ENCODE measurements at regions not wholly inside any gene's neighbourhood (a gene's known extent, or its start where the extent isn't known, plus 50 kb on each side); places are given as distances from the start of the nearest gene placed in this dataset.

- Histone ChIP-seq H3K9me3 (ENCODE audit: low read length) (no peaks in the 10 kb centered on the region), H3K27ac (ENCODE audit: low read depth, low read length) (no peak overlapping the region), H3K36me3 (ENCODE audit: insufficient read depth, low read length) (no peaks in the 10 kb centered on the region), H3K4me3 (ENCODE audit: low read length) (no peak overlapping the region), H3K27me3 (ENCODE audit: insufficient read depth, low read length, poor library complexity, severe bottlenecking) (no peaks in the 10 kb centered on the region), H3K4me1 (ENCODE audit: insufficient read depth, low read length) (no peaks in the 10 kb centered on the region)
- ChIA-PET CTCF (no interaction called here), POLR2A (no interaction called here)
- Mint-ChIP-seq H3K4me3 (no peak overlapping the region), H3K9me3 (peaks cover 0 to 10% (median 0%) of the 10 kb centered on the region in 5 donors), H3K27ac (no peak overlapping the region), H3K27me3 (no peaks in the 10 kb centered on the region), H3K36me3 (peaks cover 0 to 9% (median 4%) of the 10 kb centered on the region in 3 donors), H3K4me1 (no peaks in the 10 kb centered on the region)
- no peak for DNase-seq
Observed at GRCh38 chr4:13201241-13201640, 282.9 kb downstream of the RAB28 start.

GRCh38 chr4:13196721-13197120 lies 287.4 kb downstream of the RAB28 start:
- no peaks in the 10 kb centered on the region for H3K27me3 Mint-ChIP-seq
- POLR2A ChIA-PET, result no interaction called here
- H3K9me3 Mint-ChIP-seq, result peaks cover 0 to 32% (median 10%) of the 10 kb centered on the region in 5 donors
- Histone ChIP-seq H3K27me3 (ENCODE audit: insufficient read depth, low read length, poor library complexity, severe bottlenecking) (no peaks in the 10 kb centered on the region), H3K27ac (ENCODE audit: low read depth, low read length) (no peak overlapping the region), H3K9me3 (ENCODE audit: low read length) (no peaks in the 10 kb centered on the region), H3K4me3 (ENCODE audit: low read length) (no peak overlapping the region), H3K36me3 (ENCODE audit: insufficient read depth, low read length) (no peaks in the 10 kb centered on the region), H3K4me1 (ENCODE audit: insufficient read depth, low read length) (no peaks in the 10 kb centered on the region)
- no peaks in the 10 kb centered on the region for H3K4me1 Mint-ChIP-seq
- peak overlapping the region in 1 of 8 donors; percentile 36 for H3K27ac Mint-ChIP-seq
- H3K4me3 Mint-ChIP-seq, result no peak overlapping the region
- peaks cover 0 to 21% (median 1%) of the 10 kb centered on the region in 3 donors for H3K36me3 Mint-ChIP-seq
- DNase-seq, result no peak
- CTCF ChIA-PET, result no interaction called here

DNA sequence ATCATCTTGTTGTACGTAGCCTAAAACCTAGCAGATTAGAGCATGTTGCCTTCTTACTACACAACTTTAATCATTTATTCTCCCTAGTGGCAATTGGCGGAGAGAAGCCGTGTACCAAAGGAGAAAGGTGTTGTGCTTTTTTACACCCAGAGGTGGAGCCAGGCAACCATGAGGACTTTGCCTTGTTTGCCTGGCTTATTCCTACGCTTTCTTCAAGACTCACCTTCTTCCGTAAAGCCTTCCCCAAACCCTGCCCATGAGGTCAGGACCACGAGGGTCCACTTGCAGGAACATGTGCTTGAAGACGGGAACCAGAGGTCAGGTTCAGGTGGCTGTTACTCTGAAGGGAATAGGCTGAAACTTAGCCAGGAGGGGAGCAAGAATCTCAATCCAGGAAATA lies 290.5 kb downstream of the RAB28 start:
- Histone ChIP-seq H3K4me1 (ENCODE audit: insufficient read depth, low read length) (no peaks in the 10 kb centered on the region), H3K9me3 (ENCODE audit: low read length) (no peaks in the 10 kb centered on the region), H3K4me3 (ENCODE audit: low read length) (no peak overlapping the region), H3K27ac (ENCODE audit: low read depth, low read length) (no peak overlapping the region), H3K27me3 (ENCODE audit: insufficient read depth, low read length, poor library complexity, severe bottlenecking) (no peaks in the 10 kb centered on the region), H3K36me3 (ENCODE audit: insufficient read depth, low read length) (no peaks in the 10 kb centered on the region)
- H3K36me3 Mint-ChIP-seq, result peaks cover 0 to 30% (median 1%) of the 10 kb centered on the region in 3 donors
- CTCF ChIA-PET, result no interaction called here
- POLR2A ChIA-PET, result no interaction called here
- no peak overlapping the region for H3K4me3 Mint-ChIP-seq
- H3K27ac Mint-ChIP-seq, result no peak overlapping the region
- no peaks in the 10 kb centered on the region for H3K27me3 Mint-ChIP-seq
- DNase-seq, result no peak
- H3K9me3 Mint-ChIP-seq, result peaks cover 0 to 31% (median 10%) of the 10 kb centered on the region in 5 donors
- no peaks in the 10 kb centered on the region for H3K4me1 Mint-ChIP-seq

DNA sequence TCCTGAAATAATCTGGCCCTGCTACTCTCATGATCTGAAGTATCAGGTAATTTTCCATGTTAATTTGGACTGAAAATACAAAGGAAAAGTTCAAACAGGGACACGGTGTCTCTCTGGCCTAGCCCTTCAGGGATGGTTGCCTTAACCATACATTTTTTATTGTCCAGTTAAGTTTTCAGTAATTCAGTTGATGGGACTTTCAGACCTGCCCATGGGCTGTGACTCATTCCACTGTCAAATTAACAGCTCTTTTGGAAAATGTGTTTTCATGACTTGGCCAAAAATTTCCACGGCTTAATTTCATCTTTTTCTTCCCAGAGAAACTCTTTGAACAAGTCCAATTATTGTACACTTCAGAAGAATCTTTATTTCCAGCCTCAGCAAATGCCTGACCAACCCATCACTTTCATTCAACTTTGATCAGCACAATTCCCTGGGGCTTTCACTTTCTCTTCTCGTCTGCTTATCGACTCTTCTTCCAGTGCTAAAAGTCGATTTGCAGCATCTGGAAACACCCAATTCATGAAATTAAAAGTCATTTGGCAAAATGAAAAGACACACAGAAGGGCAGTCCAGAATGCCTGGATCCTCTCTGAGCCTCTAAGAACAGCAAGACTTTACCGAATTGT lies 293.9 kb downstream of the RAB28 start:
- no peaks in the 10 kb centered on the region for H3K4me1 ChIP-seq (ENCODE audit: insufficient read depth, low read length)
- H3K27ac ChIP-seq (ENCODE audit: low read depth, low read length), result no peak overlapping the region
- CTCF ChIA-PET, result no interaction called here

GRCh38 chr4:13184199-13184598 lies 299.9 kb downstream of the RAB28 start:
- ChIA-PET CTCF (no interaction called here), POLR2A (no interaction called here)
- Histone ChIP-seq H3K27ac (ENCODE audit: low read depth, low read length) (no peak overlapping the region), H3K4me1 (ENCODE audit: insufficient read depth, low read length) (no peaks in the 10 kb centered on the region), H3K36me3 (ENCODE audit: insufficient read depth, low read length) (no peaks in the 10 kb centered on the region), H3K4me3 (ENCODE audit: low read length) (no peak overlapping the region), H3K27me3 (ENCODE audit: insufficient read depth, low read length, poor library complexity, severe bottlenecking) (no peaks in the 10 kb centered on the region), H3K9me3 (ENCODE audit: low read length) (no peaks in the 10 kb centered on the region)
- no peaks in the 10 kb centered on the region for H3K4me1 Mint-ChIP-seq
- peaks cover 0 to 10% (median 2%) of the 10 kb centered on the region in 3 donors for H3K36me3 Mint-ChIP-seq
- no peak overlapping the region for H3K27ac Mint-ChIP-seq
- H3K4me3 Mint-ChIP-seq, result no peak overlapping the region
- DNase-seq, result no peak
- H3K27me3 Mint-ChIP-seq, result no peaks in the 10 kb centered on the region
- H3K9me3 Mint-ChIP-seq, result peaks cover 0 to 22% (median 4%) of the 10 kb centered on the region in 5 donors

More for the DNA sequence above, 293.9 kb downstream of the RAB28 start:
- no peaks in the 10 kb centered on the region for H3K27me3 ChIP-seq (ENCODE audit: insufficient read depth, low read length, poor library complexity, severe bottlenecking)
- H3K4me3 Mint-ChIP-seq, result no peak overlapping the region
- peaks cover 4 to 36% (median 11%) of the 10 kb centered on the region in 5 donors for H3K9me3 Mint-ChIP-seq
- no peak for DNase-seq
- POLR2A ChIA-PET, result no interaction called here
- H3K36me3 Mint-ChIP-seq, result peaks cover 0 to 40% (median 3%) of the 10 kb centered on the region in 3 donors
- H3K27me3 Mint-ChIP-seq, result no peaks in the 10 kb centered on the region
- no peaks in the 10 kb centered on the region for H3K4me1 Mint-ChIP-seq
- H3K4me3 ChIP-seq (ENCODE audit: low read length), result no peak overlapping the region
- peak overlapping the region in 1 of 8 donors; percentile 13 for H3K27ac Mint-ChIP-seq
- H3K36me3 ChIP-seq (ENCODE audit: insufficient read depth, low read length), result no peaks in the 10 kb centered on the region
- H3K9me3 ChIP-seq (ENCODE audit: low read length), result no peaks in the 10 kb centered on the region

GRCh38 chr4:13182133-13182532 lies 302.0 kb downstream of the RAB28 start:
- H3K4me1 ChIP-seq (ENCODE audit: insufficient read depth, low read length), result no peaks in the 10 kb centered on the region
- peaks cover 0 to 4% (median 2%) of the 10 kb centered on the region in 3 donors for H3K36me3 Mint-ChIP-seq
- DNase-seq, result no peak
- no peaks in the 10 kb centered on the region for H3K27me3 ChIP-seq (ENCODE audit: insufficient read depth, low read length, poor library complexity, severe bottlenecking)
- H3K36me3 ChIP-seq (ENCODE audit: insufficient read depth, low read length), result no peaks in the 10 kb centered on the region
- no peak overlapping the region for H3K27ac ChIP-seq (ENCODE audit: low read depth, low read length)
- H3K4me3 Mint-ChIP-seq, result no peak overlapping the region
- no peak overlapping the region for H3K4me3 ChIP-seq (ENCODE audit: low read length)
- CTCF ChIA-PET, result no interaction called here
- H3K27me3 Mint-ChIP-seq, result no peaks in the 10 kb centered on the region
- no peaks in the 10 kb centered on the region for H3K9me3 ChIP-seq (ENCODE audit: low read length)
- POLR2A ChIA-PET, result no interaction called here
- H3K27ac Mint-ChIP-seq, result no peak overlapping the region
- peaks cover 0 to 18% (median under 1%) of the 10 kb centered on the region in 5 donors for H3K9me3 Mint-ChIP-seq
- no peaks in the 10 kb centered on the region for H3K4me1 Mint-ChIP-seq

DNA sequence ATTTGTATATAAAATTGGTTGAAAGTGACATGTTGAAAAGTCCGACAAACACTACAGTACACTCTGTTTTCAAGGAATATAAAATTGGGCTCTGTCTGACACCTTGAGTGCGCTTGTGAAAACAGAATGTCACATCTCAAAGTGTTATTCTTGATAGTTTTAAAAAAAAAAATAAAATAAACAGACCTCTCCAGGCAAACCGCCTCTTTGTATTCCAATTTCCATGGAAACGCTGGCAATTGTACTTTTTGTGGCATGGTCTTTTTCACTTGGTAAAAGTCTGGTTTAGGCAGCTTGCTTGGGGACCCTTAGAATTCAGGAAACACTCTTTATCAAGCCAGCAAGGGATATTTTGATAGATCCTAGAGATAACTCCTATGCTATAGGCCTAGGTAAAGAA lies 302.5 kb downstream of the RAB28 start:
- Mint-ChIP-seq H3K4me3 (no peak overlapping the region), H3K27ac (no peak overlapping the region), H3K9me3 (peaks cover 0 to 17% (median 0%) of the 10 kb centered on the region in 5 donors), H3K4me1 (no peaks in the 10 kb centered on the region), H3K36me3 (peaks cover 0 to 2% (median 2%) of the 10 kb centered on the region in 3 donors), H3K27me3 (no peaks in the 10 kb centered on the region)
- DNase-seq, result no peak
- Histone ChIP-seq H3K4me3 (ENCODE audit: low read length) (no peak overlapping the region), H3K27ac (ENCODE audit: low read depth, low read length) (no peak overlapping the region), H3K27me3 (ENCODE audit: insufficient read depth, low read length, poor library complexity, severe bottlenecking) (no peaks in the 10 kb centered on the region), H3K9me3 (ENCODE audit: low read length) (no peaks in the 10 kb centered on the region), H3K36me3 (ENCODE audit: insufficient read depth, low read length) (no peaks in the 10 kb centered on the region), H3K4me1 (ENCODE audit: insufficient read depth, low read length) (no peaks in the 10 kb centered on the region)
- CTCF ChIA-PET, result no interaction called here
- POLR2A ChIA-PET, result no interaction called here

- H3K36me3 Mint-ChIP-seq, result peaks cover 0 to 3% (median 0%) of the 10 kb centered on the region in 3 donors
- no peak overlapping the region for H3K4me3 Mint-ChIP-seq
- H3K27me3 Mint-ChIP-seq, result no peaks in the 10 kb centered on the region
- DNase-seq, result no peak
- POLR2A ChIA-PET, result no interaction called here
- Histone ChIP-seq H3K4me1 (ENCODE audit: insufficient read depth, low read length) (no peaks in the 10 kb centered on the region), H3K9me3 (ENCODE audit: low read length) (no peaks in the 10 kb centered on the region), H3K27ac (ENCODE audit: low read depth, low read length) (no peak overlapping the region), H3K4me3 (ENCODE audit: low read length) (no peak overlapping the region), H3K27me3 (ENCODE audit: insufficient read depth, low read length, poor library complexity, severe bottlenecking) (no peaks in the 10 kb centered on the region), H3K36me3 (ENCODE audit: insufficient read depth, low read length) (no peaks in the 10 kb centered on the region)
- peaks cover 0 to 12% (median 0%) of the 10 kb centered on the region in 5 donors for H3K9me3 Mint-ChIP-seq
- CTCF ChIA-PET, result no interaction called here
- no peak overlapping the region for H3K27ac Mint-ChIP-seq
- no peaks in the 10 kb centered on the region for H3K4me1 Mint-ChIP-seq
Observed at GRCh38 chr4:13180701-13181100, 303.4 kb downstream of the RAB28 start.
